Activated T-helper 17 cell treated with anti-CD3 and anti-CD28 coated beads, Interleukin-2, amount 50 U/mL, for 72 hours (primary cell): ENCODE measurements at regions not wholly inside any gene's neighbourhood (a gene's known extent, or its start where the extent isn't known, plus 50 kb on each side); places are given as distances from the start of the nearest gene placed in this dataset.

ENCODE experiments used
- ATAC-seq: fragments of 150-1000 bp; cut with Tn5 transposase; replicated peaks from 2 replicates; pipeline ENCODE4 v1.10.0; 2021; ENCODE audit warnings: mild to moderate bottlenecking, moderate library complexity
- H3K27ac Mint-ChIP-seq: one replicate; pipeline ENCODE4 v1.8.0; 2022; ENCODE audit warnings: mixed read lengths
- H3K27me3 Mint-ChIP-seq: one replicate; pipeline ENCODE4 v1.8.0; 2022; ENCODE audit warnings: mixed read lengths
- H3K36me3 Mint-ChIP-seq: one replicate; pipeline ENCODE4 v1.8.0; 2022; ENCODE audit warnings: low read depth, mild to moderate bottlenecking, mixed read lengths
- H3K4me1 Mint-ChIP-seq: one replicate; pipeline ENCODE4 v1.8.0; 2022; ENCODE audit warnings: mixed read lengths
- H3K4me3 Mint-ChIP-seq: one replicate; pipeline ENCODE4 v1.8.0; 2022; ENCODE audit warnings: mild to moderate bottlenecking, mixed read lengths
- H3K9me3 Mint-ChIP-seq: one replicate; pipeline ENCODE4 v1.8.0; 2022; ENCODE audit warnings: mixed read lengths

DNA sequence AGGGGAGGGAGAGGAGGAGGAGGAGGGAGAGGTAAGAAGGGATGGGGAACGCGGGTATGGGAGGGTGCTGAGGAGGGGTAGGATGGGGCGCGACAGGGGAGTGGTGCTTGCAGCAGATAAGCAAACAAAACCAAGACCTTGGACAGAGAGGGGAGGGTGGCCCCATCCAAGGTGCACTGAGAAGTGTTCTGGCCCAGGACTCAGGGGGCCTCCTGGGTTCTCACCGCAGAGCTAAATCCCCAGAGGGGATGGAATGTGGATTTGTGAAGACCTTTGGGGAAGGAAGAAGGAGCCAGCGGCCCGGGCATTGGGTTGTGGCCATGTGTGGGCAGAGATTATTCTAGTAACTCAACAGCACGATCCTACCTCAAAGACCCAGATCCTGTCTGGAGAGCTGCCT is 90.9 kb upstream of the LINC01488 start:
- no peaks in the 10 kb centered on the region for H3K36me3 Mint-ChIP-seq

DNA sequence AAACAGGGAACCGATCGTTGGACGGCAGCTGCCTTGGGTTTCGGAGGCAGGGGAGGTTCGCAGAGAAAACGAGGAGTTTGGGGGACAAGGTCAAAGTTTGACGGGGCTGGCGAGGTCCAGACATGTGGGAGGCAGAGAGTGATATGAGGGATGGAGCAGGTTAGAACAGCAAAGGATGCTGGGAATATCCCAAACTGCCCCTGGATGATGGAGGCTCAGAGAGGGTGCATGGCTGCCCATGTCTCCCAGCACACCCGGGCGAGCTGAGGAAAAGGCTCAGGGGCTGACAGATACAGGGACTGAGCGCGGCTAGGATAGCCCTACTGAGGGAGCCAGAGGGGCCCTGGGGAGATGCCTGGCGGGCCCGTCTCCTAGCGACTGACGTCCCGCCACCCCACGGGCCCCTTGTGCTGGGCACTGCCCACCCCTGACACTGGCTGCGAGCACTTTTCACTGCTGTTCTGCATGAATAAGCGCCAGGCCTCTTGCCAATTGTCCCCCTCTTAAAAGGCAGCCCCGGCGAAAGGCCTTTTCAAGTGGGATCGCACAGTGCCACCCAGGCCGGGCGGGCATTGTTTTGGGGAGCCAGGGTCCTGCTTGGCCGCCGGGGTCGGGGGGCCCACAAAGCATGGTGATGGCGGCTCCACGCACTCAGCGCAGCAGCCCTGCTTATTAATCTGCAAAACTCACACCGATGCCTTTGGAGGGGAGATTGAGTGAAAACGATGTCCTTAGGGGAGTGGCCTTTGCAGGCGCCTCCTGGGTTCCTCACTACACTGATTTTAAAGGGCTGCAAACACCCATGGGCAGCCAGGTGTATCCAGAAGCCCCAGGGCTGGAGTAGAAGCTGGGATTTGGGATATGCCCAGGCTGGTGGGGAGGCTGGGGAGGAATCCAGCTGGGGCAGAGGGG is 90.0 kb upstream of the LINC01488 start:
- Mint-ChIP-seq H3K36me3 (no peaks in the 10 kb centered on the region), H3K27ac (no peak overlapping the region), H3K27me3 (peaks cover 9% of the 10 kb centered on the region), H3K9me3 (peaks cover 9% of the 10 kb centered on the region), H3K4me1 (no peaks in the 10 kb centered on the region), H3K4me3 (no peak overlapping the region)
- ATAC-seq = no peak

More for the DNA sequence above, 90.9 kb upstream of the LINC01488 start:
- peaks cover 9% of the 10 kb centered on the region for H3K27me3 Mint-ChIP-seq
- ATAC-seq = no peak
- peaks cover 9% of the 10 kb centered on the region for H3K9me3 Mint-ChIP-seq
- no peak overlapping the region for H3K4me3 Mint-ChIP-seq
- H3K4me1 Mint-ChIP-seq = no peaks in the 10 kb centered on the region
- no peak overlapping the region for H3K27ac Mint-ChIP-seq

DNA sequence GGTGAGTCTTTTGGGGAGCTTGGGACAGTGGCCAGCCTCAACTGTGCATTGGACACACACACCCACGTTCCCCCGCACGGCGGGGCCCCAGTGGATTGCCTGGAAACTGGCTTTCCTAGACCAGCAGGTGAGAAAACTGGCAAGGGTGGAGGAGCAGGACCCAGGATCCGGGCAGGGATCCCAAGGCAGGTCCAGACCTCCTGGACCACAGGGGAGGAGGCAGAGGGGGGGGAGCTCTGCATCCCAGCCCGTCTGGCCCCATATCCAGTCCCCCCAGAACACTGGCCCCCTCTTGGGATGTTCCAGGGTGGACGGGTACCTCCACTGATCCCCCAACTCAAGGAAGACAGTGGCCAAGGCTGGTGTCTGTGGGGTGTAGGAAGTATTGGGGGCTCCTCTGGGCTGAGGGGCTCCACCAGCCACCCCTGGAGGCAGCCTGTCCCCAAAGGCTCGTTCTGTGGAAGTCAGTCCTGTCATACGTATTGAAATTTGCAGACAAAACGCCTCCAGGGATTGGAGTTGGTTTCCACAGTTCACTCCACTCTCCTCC is 89.3 kb upstream of the LINC01488 start:
- Mint-ChIP-seq H3K27me3 (peaks cover 9% of the 10 kb centered on the region), H3K36me3 (no peaks in the 10 kb centered on the region), H3K27ac (no peak overlapping the region), H3K4me3 (no peak overlapping the region), H3K9me3 (peaks cover 9% of the 10 kb centered on the region), H3K4me1 (no peaks in the 10 kb centered on the region)
- ATAC-seq = no peak

DNA sequence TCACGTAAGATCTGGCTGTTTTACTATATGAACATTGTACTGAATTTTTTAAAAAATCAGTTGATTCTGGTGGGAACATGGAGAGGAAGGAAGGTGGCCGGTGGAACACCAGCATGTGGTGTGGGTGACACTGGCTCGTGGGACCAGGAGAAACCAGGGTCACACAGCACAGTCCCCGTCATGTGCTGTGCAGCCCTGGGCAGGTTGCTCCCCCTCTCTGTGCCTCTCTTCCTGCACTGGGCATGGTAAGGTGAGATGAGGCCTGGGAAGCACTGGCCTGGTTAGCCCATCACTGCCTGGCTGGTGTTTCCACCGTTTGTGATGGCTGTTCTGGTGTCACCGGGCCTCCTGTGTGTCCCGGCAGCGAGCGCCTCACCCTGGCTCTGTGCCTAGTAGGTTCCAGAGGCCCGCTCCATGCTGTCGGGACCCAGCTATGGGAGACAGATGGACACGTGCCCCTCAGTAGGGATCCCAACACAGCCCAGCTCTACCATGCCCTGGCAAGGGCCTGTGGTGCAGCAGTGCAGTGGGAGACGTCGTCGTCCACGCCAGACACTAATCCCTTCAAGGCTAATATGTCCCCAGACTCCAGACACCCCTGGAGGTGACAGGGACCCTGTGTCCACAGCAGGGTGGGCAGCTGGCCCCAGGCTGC is 88.2 kb upstream of the LINC01488 start:
- no peak for ATAC-seq
- Mint-ChIP-seq H3K4me3 (no peak overlapping the region), H3K27ac (no peak overlapping the region), H3K4me1 (no peaks in the 10 kb centered on the region), H3K9me3 (peaks cover 6% of the 10 kb centered on the region), H3K27me3 (peaks cover 9% of the 10 kb centered on the region), H3K36me3 (no peaks in the 10 kb centered on the region)

DNA sequence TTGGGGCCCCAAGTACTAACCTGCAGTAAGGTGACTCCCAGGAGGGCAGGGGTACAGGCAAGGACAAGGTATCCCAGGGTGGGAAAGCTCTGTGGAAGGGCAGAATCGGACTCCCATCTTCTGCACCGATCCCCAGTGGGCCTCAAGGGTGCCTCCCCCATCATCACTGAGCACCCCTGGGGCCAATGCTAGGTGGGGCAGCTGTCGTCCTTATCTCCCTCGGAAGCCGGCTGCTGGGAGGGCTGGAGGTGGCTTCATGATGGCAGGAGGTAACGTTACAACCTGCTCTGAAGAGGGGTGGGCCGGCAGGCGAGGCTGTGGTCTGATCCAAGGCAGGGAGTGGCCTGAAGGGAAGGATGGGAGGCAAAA is 87.6 kb upstream of the LINC01488 start:
- Mint-ChIP-seq H3K4me3 (no peak overlapping the region), H3K27me3 (peaks cover 9% of the 10 kb centered on the region), H3K9me3 (peaks cover 2% of the 10 kb centered on the region), H3K4me1 (no peaks in the 10 kb centered on the region), H3K27ac (no peak overlapping the region), H3K36me3 (no peaks in the 10 kb centered on the region)
- ATAC-seq = no peak

DNA sequence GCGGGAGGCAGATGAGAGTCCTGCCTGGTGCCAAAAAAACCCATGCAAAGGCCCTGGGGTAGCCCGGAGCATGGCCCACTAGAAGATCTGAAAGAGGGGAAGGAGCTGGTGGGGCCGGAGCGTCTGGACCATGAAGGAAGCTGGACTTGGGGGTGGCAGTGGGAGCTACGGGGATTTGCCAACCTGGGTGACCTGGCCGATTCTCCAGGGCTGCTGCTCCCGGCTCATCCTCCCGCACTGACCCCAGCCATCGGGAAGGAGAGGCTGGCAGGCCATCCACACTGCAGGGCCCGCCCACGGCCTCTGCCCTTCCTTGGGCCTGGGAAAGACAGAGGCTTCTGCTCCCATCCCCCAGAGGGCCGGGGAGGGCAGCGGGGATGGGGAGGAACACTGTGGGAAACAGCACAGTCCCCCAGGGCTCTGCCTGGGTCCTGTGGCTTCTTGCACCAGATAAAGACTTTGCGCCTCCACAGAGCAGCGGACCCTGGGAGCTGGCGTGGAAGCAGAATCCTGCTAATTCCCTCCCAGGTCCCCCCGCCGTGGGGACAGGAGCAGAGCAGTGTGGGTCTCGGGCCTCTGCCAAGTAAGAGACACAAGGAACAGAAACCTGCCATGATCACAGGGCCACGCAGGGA is 87.1 kb upstream of the LINC01488 start:
- no peak for ATAC-seq
- no peaks in the 10 kb centered on the region for H3K9me3 Mint-ChIP-seq
- no peak overlapping the region for H3K27ac Mint-ChIP-seq
- peaks cover 9% of the 10 kb centered on the region for H3K27me3 Mint-ChIP-seq
- H3K4me1 Mint-ChIP-seq = no peaks in the 10 kb centered on the region
- H3K4me3 Mint-ChIP-seq = no peak overlapping the region
- H3K36me3 Mint-ChIP-seq = no peaks in the 10 kb centered on the region

DNA sequence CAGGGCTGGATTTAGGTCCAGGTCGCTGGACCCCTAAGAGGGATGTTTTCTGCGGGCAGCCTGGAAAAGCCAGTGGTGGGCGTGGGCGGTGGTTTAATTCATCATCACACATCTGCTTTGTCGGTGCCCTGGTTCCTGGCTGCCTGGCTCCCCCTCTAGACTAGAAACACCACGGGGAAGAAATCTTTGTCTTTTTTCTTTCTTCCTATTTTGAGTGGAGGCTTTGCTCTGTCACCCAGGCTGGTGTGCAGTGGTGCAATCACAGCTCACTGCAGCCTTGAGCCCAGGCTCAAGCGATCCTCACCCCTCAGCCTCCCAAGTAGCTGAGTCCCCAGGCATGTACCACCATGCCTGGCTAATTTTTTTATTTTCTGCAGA is 86.6 kb upstream of the LINC01488 start:
- Mint-ChIP-seq H3K9me3 (no peaks in the 10 kb centered on the region), H3K36me3 (no peaks in the 10 kb centered on the region), H3K4me3 (no peak overlapping the region), H3K27me3 (peaks cover 9% of the 10 kb centered on the region), H3K4me1 (no peaks in the 10 kb centered on the region), H3K27ac (no peak overlapping the region)
- ATAC-seq = no peak

DNA sequence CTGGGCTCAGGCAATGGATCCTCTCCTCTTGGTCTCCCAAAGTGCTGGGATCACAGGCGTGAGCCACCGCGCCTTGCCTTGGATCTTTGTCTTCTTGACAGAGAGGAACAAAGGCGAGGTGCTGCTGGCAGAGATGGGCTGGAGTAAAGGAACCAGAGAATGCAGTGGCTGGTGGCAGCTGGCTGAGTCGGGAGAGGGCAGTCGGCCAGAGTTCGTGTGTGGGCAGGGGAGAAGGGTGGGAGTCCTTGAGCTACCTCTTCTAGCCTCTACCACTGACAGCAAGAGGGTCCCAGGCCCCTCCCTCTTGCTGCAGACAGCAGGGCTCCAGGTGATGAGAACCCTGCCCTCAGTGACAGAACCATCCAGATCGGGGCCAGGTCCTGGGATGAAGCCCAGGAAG is 86.2 kb upstream of the LINC01488 start:
- Mint-ChIP-seq H3K4me1 (no peaks in the 10 kb centered on the region), H3K36me3 (no peaks in the 10 kb centered on the region), H3K9me3 (no peaks in the 10 kb centered on the region), H3K4me3 (no peak overlapping the region), H3K27ac (no peak overlapping the region), H3K27me3 (peaks cover 9% of the 10 kb centered on the region)
- no peak for ATAC-seq

DNA sequence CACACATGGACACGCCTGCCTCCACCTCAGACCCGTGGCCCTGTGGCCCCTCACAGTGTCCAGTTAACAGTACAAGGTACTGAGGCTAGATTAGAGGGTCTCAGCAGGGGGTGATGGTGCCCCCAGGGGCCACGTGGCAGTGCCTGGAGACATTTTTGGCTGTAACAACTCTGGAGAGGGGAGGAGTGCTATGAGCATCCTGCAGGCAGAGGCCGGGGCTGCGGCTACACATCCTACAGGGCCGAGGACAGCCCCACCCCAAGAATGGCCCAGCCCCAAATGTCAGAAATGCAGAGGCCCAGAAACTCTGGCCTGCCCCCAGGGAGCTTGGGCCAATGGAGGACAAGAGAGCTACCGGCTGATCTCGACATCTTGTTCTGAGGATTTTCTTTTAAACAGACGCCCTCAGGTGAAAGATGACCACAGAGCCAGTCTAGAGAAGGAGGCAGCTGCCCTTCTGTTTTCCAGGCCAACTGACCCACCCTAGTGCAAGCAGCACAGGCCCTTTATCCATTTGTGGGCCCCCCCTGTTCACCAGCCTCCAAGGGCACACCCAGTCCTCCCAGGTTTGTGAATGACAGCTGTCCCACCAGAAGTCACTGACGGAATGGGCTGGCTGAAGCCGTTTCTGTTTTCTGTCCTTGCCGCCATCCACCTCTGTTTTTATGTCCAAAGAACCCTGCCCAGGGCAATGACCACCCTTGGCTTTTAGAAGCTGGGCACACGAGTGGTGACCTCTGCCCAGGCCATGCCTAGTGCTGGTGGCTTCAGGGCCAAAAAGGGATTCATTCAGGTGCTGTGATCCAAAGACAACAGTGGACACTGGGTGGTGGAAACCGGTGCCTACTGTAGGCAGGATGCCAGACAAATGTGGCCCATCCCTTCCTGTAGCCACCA is 85.2 kb upstream of the LINC01488 start:
- no peak overlapping the region for H3K27ac Mint-ChIP-seq

DNA sequence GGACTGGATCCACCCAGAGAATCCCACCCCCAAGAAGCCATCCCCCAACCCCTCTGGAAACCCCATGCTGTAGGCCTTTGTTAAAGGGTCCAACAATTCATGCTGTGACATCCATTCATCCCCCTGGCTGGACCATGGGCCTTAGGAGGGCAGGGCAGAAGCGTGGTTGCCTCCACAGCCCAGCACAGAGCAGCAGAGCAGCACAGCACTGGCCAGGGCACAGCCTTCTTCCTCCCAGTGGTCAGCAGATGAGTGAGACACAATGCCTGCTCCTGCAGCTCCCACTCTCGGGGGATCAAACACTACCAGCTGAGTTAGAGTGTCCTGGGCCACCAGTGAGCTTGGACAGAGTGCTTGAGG is 84.5 kb upstream of the LINC01488 start:
- ATAC-seq = no peak
- H3K4me1 Mint-ChIP-seq = no peaks in the 10 kb centered on the region

More for the DNA sequence above, 85.2 kb upstream of the LINC01488 start:
- ATAC-seq = no peak
- peaks cover 6% of the 10 kb centered on the region for H3K27me3 Mint-ChIP-seq
- H3K9me3 Mint-ChIP-seq = no peaks in the 10 kb centered on the region
- no peak overlapping the region for H3K4me3 Mint-ChIP-seq
- H3K4me1 Mint-ChIP-seq = no peaks in the 10 kb centered on the region
- H3K36me3 Mint-ChIP-seq = no peaks in the 10 kb centered on the region

DNA sequence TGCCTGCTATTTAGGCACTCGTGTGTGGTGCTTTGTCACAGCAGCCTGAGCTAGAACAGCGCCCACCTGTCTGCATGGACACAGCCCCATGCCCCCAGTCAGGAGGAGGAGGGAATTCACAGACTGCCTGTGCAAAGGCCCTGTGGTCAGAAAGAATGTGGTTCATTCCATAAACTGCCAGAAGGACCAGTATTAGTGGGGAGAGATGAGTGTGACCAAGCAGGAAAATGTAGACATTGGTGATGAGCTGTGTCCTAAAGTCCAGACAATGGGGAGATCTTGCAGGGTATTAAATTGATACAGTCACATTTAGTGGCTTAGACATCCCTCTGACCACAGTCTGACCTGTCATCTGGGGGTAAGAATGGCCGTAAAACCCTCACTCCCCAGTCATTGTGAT is 83.7 kb upstream of the LINC01488 start:
- Mint-ChIP-seq H3K36me3 (no peaks in the 10 kb centered on the region), H3K27me3 (peaks cover 4% of the 10 kb centered on the region), H3K4me3 (no peak overlapping the region), H3K27ac (no peak overlapping the region), H3K4me1 (no peaks in the 10 kb centered on the region), H3K9me3 (no peaks in the 10 kb centered on the region)
- ATAC-seq = no peak

More for the DNA sequence above, 84.5 kb upstream of the LINC01488 start:
- Mint-ChIP-seq H3K27ac (no peak overlapping the region), H3K36me3 (no peaks in the 10 kb centered on the region), H3K9me3 (no peaks in the 10 kb centered on the region), H3K4me3 (no peak overlapping the region), H3K27me3 (peaks cover 6% of the 10 kb centered on the region)

DNA sequence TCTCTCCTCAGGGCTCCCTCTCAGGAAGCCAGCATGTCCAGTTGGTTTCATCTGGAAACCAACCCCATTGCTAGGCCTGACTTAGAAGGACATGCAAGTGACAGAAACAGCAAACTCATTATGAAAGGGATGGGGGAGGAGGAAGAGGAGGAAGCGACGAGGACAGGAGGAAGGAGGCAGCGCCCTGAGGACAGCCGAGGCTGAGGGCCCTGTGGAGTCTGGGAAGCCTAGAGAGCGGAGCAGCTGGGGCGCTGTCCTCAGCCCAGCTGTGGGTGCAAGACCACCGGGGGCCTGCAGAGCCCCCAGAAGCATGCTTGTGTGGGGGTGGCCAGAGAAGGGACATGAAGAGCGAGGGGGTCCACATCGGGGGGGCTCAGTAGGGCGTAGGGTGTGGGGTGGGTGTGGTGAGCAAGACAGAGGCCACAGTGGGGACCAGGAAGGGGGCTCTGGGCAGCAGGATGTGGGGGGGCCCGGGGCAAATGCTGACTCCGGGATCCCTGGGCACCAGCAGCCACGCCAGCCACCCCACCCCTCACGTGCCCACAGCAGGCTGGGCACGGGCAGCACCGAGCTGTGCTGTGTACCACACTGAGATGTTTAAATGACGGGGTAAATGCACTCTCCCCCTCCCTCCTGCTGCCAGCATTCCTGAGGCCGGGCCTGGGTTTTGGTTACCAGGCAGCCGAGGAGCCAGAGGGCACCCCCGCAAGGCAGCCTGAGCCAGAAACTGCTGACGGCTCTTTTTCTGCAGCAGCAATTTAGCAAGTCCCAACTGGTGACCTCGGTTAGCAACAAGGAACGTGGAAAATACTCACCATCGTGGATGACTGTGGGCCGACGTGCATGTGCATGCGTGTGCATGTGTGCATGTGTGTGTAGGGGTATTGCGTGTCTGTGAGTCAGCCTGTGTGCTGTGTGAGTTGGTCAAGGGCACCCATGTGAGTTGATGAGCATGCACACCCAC is 82.7 kb upstream of the LINC01488 start:
- Mint-ChIP-seq H3K9me3 (peaks cover 7% of the 10 kb centered on the region), H3K27ac (no peak overlapping the region), H3K4me1 (no peaks in the 10 kb centered on the region), H3K4me3 (no peak overlapping the region), H3K27me3 (no peaks in the 10 kb centered on the region), H3K36me3 (no peaks in the 10 kb centered on the region)
- no peak for ATAC-seq

DNA sequence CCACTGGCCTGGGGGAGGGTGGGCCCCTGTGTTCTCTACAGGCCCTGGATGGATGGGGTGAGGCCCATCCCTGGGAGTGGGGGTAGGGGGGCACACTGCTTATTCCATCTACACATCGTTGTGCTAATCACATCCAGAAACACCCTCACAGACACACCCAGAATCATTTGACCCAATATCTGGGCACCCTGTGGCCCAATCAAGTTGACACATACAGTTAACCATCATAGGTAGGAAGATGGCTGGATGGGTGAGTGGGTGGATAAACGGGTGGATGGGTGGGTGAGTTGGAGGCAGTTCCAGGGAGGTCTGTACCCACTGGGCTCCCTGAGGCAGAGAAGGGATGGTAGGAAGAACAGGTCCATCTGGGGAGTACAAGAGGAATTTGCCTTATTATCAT is 81.3 kb upstream of the LINC01488 start:
- no peaks in the 10 kb centered on the region for H3K36me3 Mint-ChIP-seq
- no peak overlapping the region for H3K4me3 Mint-ChIP-seq
- H3K27me3 Mint-ChIP-seq = no peaks in the 10 kb centered on the region
- peaks cover 7% of the 10 kb centered on the region for H3K9me3 Mint-ChIP-seq
- no peak overlapping the region for H3K27ac Mint-ChIP-seq
- no peaks in the 10 kb centered on the region for H3K4me1 Mint-ChIP-seq
- no peak for ATAC-seq
